PFSK-1 (cell line): ENCODE measurements at regions not wholly inside any gene's neighbourhood (a gene's known extent, or its start where the extent isn't known, plus 50 kb on each side); places are given as distances from the start of the nearest gene placed in this dataset.

Experiments used
- FOXP2 ChIP-seq: optimal IDR thresholded peaks from 2 replicates; pipeline ENCODE3; 2011; ENCODE audit warnings: borderline replicate concordance, control low read depth, inconsistent platforms; ENCODE audit not compliant: insufficient read depth; ENCODE audit errors: extremely low read length, extremely low read depth
- POLR2AphosphoS5 ChIP-seq: IDR thresholded peaks from 2 replicates; pipeline ENCODE4 v1.6.1; 2012; ENCODE audit warnings: low read depth, mild to moderate bottlenecking, control low read depth, low read length, moderate library complexity
- SIN3A ChIP-seq: IDR thresholded peaks from 2 replicates; pipeline ENCODE4 v1.6.1; 2012; ENCODE audit warnings: mild to moderate bottlenecking, low read length, moderate library complexity, borderline replicate concordance; ENCODE audit not compliant: insufficient read depth
- TAF1 ChIP-seq: IDR thresholded peaks from 2 replicates; pipeline ENCODE4 v1.6.1; 2012; ENCODE audit warnings: low read length, control low read depth, borderline replicate concordance; ENCODE audit not compliant: insufficient read depth
- TF ChIP-seq, protein P1 (sequence below), 2 experiments: IDR thresholded peaks; 2 replicates each; pipeline versions ENCODE4 v1.6.1 to v1.8.0; 2011 to 2012; ENCODE audit warnings: low read depth in 2 of 2, low read length in 2 of 2, control low read depth in 1 of 2, inconsistent platforms in 1 of 2, mild to moderate bottlenecking in 1 of 2, moderate library complexity in 1 of 2; ENCODE audit not compliant: insufficient read depth in 1 of 2

DNA sequence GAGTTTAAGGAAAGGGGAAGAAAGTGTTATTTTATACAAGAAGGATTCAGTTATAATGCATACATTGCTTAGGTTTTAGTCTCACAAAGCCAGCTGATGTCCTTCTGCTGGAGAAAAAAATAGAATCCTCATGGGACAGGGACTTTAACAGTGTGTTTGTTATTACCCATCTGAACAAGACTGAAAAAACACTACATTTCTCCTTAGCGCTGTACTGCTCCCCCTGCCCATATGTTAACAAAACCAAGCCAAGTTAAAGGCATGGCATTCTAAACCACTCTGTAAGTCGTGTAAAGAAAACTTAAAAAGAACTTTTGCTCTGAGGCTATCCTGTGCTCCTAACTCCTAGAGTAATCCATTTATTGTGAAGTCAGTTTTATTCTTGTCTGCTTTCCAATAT lies 102.6 kb upstream of the NYAP2 start:
- TF ChIP-seq, protein P1, sequence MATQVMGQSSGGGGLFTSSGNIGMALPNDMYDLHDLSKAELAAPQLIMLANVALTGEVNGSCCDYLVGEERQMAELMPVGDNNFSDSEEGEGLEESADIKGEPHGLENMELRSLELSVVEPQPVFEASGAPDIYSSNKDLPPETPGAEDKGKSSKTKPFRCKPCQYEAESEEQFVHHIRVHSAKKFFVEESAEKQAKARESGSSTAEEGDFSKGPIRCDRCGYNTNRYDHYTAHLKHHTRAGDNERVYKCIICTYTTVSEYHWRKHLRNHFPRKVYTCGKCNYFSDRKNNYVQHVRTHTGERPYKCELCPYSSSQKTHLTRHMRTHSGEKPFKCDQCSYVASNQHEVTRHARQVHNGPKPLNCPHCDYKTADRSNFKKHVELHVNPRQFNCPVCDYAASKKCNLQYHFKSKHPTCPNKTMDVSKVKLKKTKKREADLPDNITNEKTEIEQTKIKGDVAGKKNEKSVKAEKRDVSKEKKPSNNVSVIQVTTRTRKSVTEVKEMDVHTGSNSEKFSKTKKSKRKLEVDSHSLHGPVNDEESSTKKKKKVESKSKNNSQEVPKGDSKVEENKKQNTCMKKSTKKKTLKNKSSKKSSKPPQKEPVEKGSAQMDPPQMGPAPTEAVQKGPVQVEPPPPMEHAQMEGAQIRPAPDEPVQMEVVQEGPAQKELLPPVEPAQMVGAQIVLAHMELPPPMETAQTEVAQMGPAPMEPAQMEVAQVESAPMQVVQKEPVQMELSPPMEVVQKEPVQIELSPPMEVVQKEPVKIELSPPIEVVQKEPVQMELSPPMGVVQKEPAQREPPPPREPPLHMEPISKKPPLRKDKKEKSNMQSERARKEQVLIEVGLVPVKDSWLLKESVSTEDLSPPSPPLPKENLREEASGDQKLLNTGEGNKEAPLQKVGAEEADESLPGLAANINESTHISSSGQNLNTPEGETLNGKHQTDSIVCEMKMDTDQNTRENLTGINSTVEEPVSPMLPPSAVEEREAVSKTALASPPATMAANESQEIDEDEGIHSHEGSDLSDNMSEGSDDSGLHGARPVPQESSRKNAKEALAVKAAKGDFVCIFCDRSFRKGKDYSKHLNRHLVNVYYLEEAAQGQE (IDR thresholded peaks at IDR 0.05; ENCODE audit: insufficient read depth in 1 of 2, low read depth in 2 of 2, low read length in 2 of 2), result no peak
- TF ChIP-seq TAF1, result no peak
- TF ChIP-seq POLR2AphosphoS5, result no peak
- no peak for TF ChIP-seq SIN3A
- TF ChIP-seq FOXP2, result no peak

DNA sequence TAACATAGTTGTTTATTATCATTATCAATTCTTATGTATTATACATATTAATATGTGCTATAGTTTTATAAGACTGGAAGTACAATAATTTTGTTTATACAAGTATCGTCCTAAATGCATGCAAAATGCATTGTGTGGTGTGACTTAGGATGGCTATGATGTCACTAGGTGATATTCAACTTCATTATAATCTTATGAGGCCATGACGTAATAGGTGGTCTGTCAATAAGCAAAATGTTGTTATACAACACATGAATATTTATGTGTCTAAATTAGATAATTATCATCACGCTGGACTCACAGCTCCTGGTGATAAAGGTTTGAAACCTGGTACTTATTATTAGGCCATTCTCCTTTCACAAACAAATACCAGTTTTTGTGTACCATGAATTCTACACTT lies 104.4 kb upstream of the NYAP2 start:
- no peak for TF ChIP-seq SIN3A
- no peak for TF ChIP-seq FOXP2
- no peak for TF ChIP-seq TAF1
- TF ChIP-seq POLR2AphosphoS5, result no peak
- TF ChIP-seq, protein P1 (IDR thresholded peaks at IDR 0.05; ENCODE audit: insufficient read depth in 1 of 2, low read depth in 2 of 2, low read length in 2 of 2), result no peak

DNA sequence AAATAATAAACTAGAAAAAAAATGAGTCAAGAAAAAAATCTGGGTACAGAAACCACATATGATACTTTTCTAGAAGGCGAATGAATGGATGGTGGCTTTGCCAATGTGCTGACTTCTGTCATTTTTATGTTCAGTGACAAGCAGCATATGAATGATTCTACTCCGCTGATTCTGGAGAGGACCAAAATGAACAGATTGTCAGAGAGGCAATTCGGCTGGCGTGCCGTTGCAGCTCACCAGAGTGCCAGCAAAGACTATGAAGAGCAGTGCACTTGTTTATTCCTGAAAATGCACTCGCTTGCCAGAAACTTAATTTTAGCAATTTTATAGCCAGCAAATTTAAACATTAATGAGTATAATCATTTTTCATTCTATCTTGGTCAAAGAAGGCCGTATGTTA lies 105.9 kb upstream of the NYAP2 start:
- no peak for TF ChIP-seq SIN3A
- TF ChIP-seq FOXP2, result no peak
- TF ChIP-seq, protein P1 (IDR thresholded peaks at IDR 0.05; ENCODE audit: insufficient read depth in 1 of 2, low read depth in 2 of 2, low read length in 2 of 2), result no peak

DNA sequence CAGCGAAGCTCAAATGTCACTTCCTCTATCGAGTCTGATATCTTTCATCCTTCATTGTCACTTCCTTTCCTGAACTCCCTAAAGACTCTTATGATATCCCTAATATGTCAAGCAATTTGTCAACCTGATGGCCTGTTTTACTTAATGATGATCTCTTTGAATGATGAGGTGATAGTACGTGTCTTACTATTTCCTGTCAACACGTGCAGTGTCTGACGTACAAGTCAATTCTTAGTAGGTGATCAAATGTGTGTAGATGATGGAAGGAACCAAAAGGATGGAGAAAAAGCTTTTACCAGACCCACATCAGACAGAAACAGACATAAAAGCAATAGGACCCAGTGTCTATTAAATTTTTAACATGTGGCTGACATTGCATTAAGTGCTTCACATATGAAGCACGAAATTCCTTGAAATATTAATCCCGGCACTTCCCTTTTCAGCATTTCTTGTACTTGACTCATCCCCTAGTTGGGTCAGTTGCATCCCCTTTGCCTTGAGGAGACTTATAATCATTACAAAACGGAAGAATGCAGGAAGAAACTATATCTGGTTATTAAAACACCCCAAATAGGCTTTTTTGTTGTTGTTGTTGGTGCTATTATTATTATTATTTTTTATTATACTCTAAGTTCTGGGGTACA lies 108.6 kb upstream of the NYAP2 start:
- no peak for TF ChIP-seq TAF1
- TF ChIP-seq POLR2AphosphoS5, result no peak
- no peak for TF ChIP-seq FOXP2
- TF ChIP-seq SIN3A, result no peak
- TF ChIP-seq, protein P1 (IDR thresholded peaks at IDR 0.05; ENCODE audit: insufficient read depth in 1 of 2, low read depth in 2 of 2, low read length in 2 of 2), result no peak

DNA sequence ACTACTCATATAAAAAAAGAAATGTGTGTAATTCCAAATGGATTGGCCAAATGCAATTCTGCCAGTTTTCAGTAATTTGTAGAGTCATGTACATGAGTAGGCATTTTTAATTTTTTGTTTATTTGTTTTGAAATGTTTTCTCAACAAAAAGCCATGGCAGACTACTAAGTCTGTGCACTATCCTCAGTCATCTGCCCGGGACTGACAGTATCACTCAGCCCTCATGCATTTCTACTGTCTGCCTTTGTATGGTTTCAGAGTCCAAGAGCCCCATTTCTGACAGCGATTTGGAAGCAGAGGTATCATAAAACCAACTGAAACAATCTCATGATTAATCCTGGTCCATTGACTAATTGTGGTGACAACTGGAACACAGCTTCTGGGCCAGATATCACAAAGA lies 109.9 kb upstream of the NYAP2 start:
- TF ChIP-seq SIN3A (no peak), TAF1 (no peak), FOXP2 (no peak), POLR2AphosphoS5 (no peak)
- TF ChIP-seq, protein P1 (IDR thresholded peaks at IDR 0.05; ENCODE audit: insufficient read depth in 1 of 2, low read depth in 2 of 2, low read length in 2 of 2), result no peak
